ENCODE measurements at regions not wholly inside any gene's neighbourhood (a gene's known extent, or its start where the extent isn't known, plus 50 kb on each side); places are given as distances from the start of the nearest gene placed in this dataset.

GRCh38 chr13:100826441-100826840, 151.8 kb upstream of the TMTC4 start:
- ATAC-seq = no peak
- Mint-ChIP-seq H3K36me3 (ENCODE audit: insufficient read depth) (no peaks in the 10 kb centered on the region), H3K27me3 (ENCODE audit: low read depth) (peaks cover 6% of the 10 kb centered on the region), H3K4me3 (no peak overlapping the region), H3K4me1 (ENCODE audit: low read depth) (no peaks in the 10 kb centered on the region), H3K9me3 (no peaks in the 10 kb centered on the region)
- no peak for DNase-seq

DNA sequence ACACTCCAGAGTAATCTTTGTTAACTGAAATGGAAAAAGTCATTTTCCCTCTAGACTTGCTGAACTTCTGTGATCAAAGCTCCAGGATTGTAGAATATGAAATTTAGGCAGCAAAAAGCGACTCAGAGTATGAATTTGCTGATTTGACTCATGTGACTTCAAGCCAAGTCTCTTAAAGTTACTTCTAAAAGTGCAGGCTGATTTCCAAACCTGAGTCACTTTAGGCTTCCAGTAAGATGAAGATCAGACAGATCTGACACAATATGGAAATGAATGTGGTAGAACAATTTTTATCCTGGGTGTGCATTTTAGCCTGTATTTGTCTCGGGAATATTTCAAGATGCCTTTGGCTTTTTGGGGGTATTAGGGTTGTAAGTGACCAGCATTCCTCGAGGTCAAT, 151.0 kb upstream of the TMTC4 start:
- Mint-ChIP-seq H3K4me3 (no peak overlapping the region), H3K9me3 (no peaks in the 10 kb centered on the region), H3K36me3 (ENCODE audit: insufficient read depth) (no peaks in the 10 kb centered on the region), H3K27me3 (ENCODE audit: low read depth) (peaks cover 2% of the 10 kb centered on the region), H3K4me1 (ENCODE audit: low read depth) (no peaks in the 10 kb centered on the region)
- no peak for ATAC-seq
- no peak for DNase-seq

GRCh38 chr13:100824366-100824765, 149.8 kb upstream of the TMTC4 start:
- Mint-ChIP-seq H3K9me3 (no peaks in the 10 kb centered on the region), H3K27me3 (ENCODE audit: low read depth) (no peaks in the 10 kb centered on the region), H3K36me3 (ENCODE audit: insufficient read depth) (no peaks in the 10 kb centered on the region), H3K4me3 (no peak overlapping the region), H3K4me1 (ENCODE audit: low read depth) (no peaks in the 10 kb centered on the region)
- DNase-seq (no peak), ATAC-seq (no peak)

DNA sequence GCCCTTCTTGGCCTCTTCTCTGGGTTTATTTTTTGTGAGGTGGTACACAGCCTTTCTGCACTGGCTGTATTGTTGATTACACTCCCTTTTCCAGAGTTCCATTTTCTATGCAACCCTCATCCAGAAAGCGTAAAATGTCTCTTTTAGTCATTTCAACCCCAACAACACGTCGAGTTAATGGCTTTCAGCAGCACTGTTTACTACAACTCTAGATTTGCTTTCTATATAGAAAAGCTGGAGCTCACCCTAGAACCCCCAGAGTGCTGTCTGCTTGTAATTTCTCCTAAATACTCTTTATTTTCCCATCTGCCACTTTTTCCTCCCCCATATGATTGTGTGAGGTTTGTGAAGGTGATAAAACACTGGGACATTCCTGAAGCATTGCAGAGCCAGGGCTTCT, 148.9 kb upstream of the TMTC4 start:
- no peak for ATAC-seq
- Mint-ChIP-seq H3K9me3 (no peaks in the 10 kb centered on the region), H3K4me1 (ENCODE audit: low read depth) (no peaks in the 10 kb centered on the region), H3K27me3 (ENCODE audit: low read depth) (peaks cover 2% of the 10 kb centered on the region), H3K36me3 (ENCODE audit: insufficient read depth) (no peaks in the 10 kb centered on the region), H3K4me3 (no peak overlapping the region)
- no peak for DNase-seq

DNA sequence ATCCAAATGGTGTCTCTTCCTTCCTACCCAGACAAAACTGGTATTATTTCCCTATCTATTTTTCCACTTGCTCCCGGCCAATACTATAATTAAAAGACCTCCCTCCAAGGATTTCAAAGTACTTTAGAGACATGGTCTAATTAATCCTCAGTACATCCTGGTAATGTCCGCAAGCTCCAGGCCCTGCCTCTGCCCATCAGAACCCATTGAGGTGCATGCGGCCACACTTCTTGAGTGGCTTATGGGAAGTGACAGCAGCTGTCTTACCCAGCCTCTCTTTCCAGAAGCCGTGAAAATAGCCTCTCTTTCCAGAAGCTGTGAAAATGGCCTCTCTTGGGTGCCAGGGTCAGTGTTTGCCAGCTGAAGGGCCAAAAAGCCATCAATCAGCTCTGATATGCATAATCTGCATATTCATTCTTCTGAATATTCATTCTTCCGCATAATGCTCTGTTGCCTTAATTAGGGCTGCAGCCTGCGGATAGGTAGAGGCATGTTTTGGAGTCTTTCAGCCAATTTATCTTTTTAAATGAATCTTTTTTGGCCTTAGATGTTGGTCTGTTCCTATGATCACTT, 148.4 kb upstream of the TMTC4 start:
- Mint-ChIP-seq H3K4me3 (no peak overlapping the region), H3K4me1 (ENCODE audit: low read depth) (no peaks in the 10 kb centered on the region), H3K9me3 (no peaks in the 10 kb centered on the region), H3K27me3 (ENCODE audit: low read depth) (peaks cover 4% of the 10 kb centered on the region), H3K36me3 (ENCODE audit: insufficient read depth) (no peaks in the 10 kb centered on the region)
- DNase-seq (no peak), ATAC-seq (no peak)

DNA sequence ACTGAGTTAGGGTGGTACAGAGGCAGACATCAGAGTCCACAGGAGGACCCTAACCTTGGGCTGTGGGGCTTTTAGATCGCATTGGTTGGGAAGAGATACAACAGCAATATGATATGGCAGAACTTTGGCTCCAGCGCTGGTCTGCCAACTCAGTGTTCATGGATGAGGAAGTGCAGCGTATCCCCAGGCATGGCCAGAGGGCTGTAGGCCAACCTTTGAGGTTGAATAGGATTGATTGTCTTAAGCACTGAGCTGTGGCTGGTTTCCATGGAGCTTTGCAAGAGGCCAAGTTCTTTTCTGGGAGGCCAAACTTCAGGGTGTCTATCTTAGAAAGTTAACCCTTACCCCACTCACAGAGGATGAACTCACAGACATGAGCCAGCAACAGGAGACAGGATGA, 144.1 kb upstream of the TMTC4 start:
- Mint-ChIP-seq H3K36me3 (ENCODE audit: insufficient read depth) (no peaks in the 10 kb centered on the region), H3K27me3 (ENCODE audit: low read depth) (peaks cover 13% of the 10 kb centered on the region), H3K4me1 (ENCODE audit: low read depth) (no peaks in the 10 kb centered on the region), H3K9me3 (peaks cover 6% of the 10 kb centered on the region), H3K4me3 (no peak overlapping the region)
- DNase-seq = no peak
- ATAC-seq = no peak

DNA sequence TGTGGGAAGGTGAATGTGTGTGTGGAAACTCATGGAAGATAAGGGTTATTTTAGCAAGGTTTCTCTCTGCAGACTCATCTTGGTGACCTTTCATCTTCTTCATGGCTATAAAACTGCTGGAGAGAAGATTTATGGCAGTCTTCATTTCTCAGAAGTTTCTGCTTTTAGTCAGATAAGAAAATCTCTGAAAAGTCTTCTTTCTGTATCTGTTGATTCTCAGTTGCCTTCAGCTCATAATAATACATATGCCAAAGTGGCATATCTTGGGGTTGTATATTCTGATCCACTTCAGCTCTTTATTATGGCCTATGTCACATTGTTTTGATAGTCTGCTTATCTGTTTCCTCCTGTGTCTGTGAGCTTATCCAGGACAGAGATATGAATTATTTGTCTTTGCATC, 143.3 kb upstream of the TMTC4 start:
- Mint-ChIP-seq H3K9me3 (peaks cover 6% of the 10 kb centered on the region), H3K27me3 (ENCODE audit: low read depth) (peaks cover 13% of the 10 kb centered on the region), H3K4me1 (ENCODE audit: low read depth) (no peaks in the 10 kb centered on the region), H3K36me3 (ENCODE audit: insufficient read depth) (no peaks in the 10 kb centered on the region), H3K4me3 (no peak overlapping the region)
- ATAC-seq = no peak
- no peak for DNase-seq

GRCh38 chr13:100815476-100816046, 141.0 kb upstream of the TMTC4 start:
- H3K27me3 Mint-ChIP-seq (ENCODE audit: low read depth) = peaks cover 17% of the 10 kb centered on the region
- H3K4me3 Mint-ChIP-seq = no peak overlapping the region
- peaks cover 6% of the 10 kb centered on the region for H3K9me3 Mint-ChIP-seq

GRCh38 chr13:100812982-100813584, 138.5 kb upstream of the TMTC4 start:
- DNase-seq = no peak
- Mint-ChIP-seq H3K27me3 (ENCODE audit: low read depth) (peaks cover 12% of the 10 kb centered on the region), H3K36me3 (ENCODE audit: insufficient read depth) (no peaks in the 10 kb centered on the region), H3K4me1 (ENCODE audit: low read depth) (no peaks in the 10 kb centered on the region), H3K4me3 (no peak overlapping the region), H3K9me3 (peaks cover 6% of the 10 kb centered on the region)
- no peak for ATAC-seq

More at GRCh38 chr13:100815476-100816046, 141.0 kb upstream of the TMTC4 start:
- Mint-ChIP-seq H3K4me1 (ENCODE audit: low read depth) (no peaks in the 10 kb centered on the region), H3K36me3 (ENCODE audit: insufficient read depth) (no peaks in the 10 kb centered on the region)
- ATAC-seq (no peak), DNase-seq (no peak)

- peaks cover 12% of the 10 kb centered on the region for H3K27me3 Mint-ChIP-seq (ENCODE audit: low read depth)
- ATAC-seq = no peak
- no peak overlapping the region for H3K4me3 Mint-ChIP-seq
Observed at GRCh38 chr13:100811928-100812327, 137.3 kb upstream of the TMTC4 start.

DNA sequence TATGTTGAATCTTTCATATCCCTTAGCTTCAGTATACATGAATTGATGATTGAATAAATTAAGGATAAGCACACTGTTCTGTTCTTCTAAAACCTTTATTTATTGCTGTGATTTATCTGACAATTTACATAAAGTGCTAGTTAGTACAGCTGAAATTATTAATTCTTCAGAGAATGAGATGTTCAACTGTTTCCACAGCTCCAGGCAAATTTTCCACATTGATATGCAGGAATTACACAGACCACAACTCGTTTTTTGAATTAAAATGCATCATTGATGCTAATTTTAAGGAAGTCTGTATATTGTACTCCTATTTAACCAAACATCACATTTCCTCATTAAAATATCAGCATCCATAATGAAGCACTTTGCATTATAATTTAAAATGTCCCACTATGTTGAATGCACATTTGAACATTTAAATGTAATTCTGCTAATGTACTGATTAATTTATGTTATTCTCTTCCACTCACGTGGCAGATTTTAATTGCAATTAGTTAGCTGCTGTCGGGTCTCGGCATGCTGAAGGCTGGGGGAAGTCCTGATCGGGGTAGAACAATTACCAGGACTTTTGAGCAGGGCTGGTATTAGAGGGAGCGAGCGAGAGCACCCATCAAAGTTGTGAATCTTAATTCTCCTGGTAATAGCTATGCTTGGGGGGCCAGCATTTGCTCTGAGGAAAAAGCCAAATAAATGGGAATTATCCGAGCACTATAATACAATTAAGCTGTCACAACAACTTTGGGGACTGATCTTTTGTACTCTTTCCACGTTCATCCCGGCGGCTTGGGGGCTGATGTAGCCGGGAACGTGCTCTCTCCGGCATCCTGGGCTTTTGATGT, 136.7 kb upstream of the TMTC4 start:
- Mint-ChIP-seq H3K9me3 (no peaks in the 10 kb centered on the region), H3K36me3 (ENCODE audit: insufficient read depth) (no peaks in the 10 kb centered on the region), H3K27me3 (ENCODE audit: low read depth) (peaks cover 10% of the 10 kb centered on the region), H3K4me1 (ENCODE audit: low read depth) (no peaks in the 10 kb centered on the region), H3K4me3 (no peak overlapping the region)
- ATAC-seq (no peak), DNase-seq (no peak)

More at GRCh38 chr13:100811928-100812327, 137.3 kb upstream of the TMTC4 start:
- Mint-ChIP-seq H3K36me3 (ENCODE audit: insufficient read depth) (no peaks in the 10 kb centered on the region), H3K4me1 (ENCODE audit: low read depth) (no peaks in the 10 kb centered on the region), H3K9me3 (no peaks in the 10 kb centered on the region)
- DNase-seq = no peak

DNA sequence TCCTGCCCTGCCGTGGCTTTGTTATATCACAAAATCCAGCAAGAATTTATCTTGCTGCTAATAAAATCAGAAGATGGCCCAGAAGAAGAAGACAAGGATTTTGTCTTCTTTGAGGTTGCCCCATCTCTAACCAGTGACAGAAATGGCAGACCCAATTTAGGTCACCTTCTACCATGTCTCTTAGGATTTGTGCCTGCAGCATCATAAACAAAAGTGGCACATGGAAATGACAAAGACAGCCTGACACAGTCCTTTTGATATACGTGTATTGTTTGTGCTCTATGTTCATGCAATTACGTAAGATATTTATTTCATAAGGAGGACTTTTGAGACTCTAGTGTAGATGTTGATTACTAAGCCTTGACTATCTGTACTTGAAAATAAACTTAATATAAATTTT, 135.9 kb upstream of the TMTC4 start:
- H3K4me1 Mint-ChIP-seq (ENCODE audit: low read depth) = no peaks in the 10 kb centered on the region

DNA sequence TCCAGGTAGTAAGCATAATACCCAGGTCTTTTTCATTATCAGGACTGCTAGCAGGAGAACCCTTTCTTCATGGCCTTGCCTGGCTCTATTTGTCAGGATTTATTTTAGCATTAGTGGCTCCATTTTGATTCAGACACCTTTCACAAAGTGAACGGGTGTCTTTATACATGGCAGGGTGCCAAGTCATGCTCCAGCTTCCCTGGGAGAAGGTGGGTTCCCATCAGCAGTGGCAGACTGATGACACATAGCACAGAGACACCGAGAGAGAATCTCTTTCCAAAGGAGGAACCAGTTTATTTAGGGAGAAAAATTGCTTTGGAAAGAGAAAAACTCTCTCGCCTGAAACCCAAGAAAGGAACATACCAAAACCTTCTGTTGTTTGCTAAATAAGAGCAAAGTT, 135.3 kb upstream of the TMTC4 start:
- no peaks in the 10 kb centered on the region for H3K36me3 Mint-ChIP-seq (ENCODE audit: insufficient read depth)
- DNase-seq = no peak

More for the DNA sequence above, 135.9 kb upstream of the TMTC4 start:
- H3K27me3 Mint-ChIP-seq (ENCODE audit: low read depth) = peaks cover 9% of the 10 kb centered on the region
- DNase-seq (no peak), ATAC-seq (no peak)
- H3K4me3 Mint-ChIP-seq = no peak overlapping the region
- no peaks in the 10 kb centered on the region for H3K36me3 Mint-ChIP-seq (ENCODE audit: insufficient read depth)
- no peaks in the 10 kb centered on the region for H3K9me3 Mint-ChIP-seq

GRCh38 chr13:100809129-100809390, 134.5 kb upstream of the TMTC4 start:
- ATAC-seq (no peak), DNase-seq (no peak)
- peaks cover 9% of the 10 kb centered on the region for H3K27me3 Mint-ChIP-seq (ENCODE audit: low read depth)
- no peak overlapping the region for H3K4me3 Mint-ChIP-seq
- no peaks in the 10 kb centered on the region for H3K4me1 Mint-ChIP-seq (ENCODE audit: low read depth)
- no peaks in the 10 kb centered on the region for H3K36me3 Mint-ChIP-seq (ENCODE audit: insufficient read depth)
- no peaks in the 10 kb centered on the region for H3K9me3 Mint-ChIP-seq

More for the DNA sequence above, 135.3 kb upstream of the TMTC4 start:
- no peaks in the 10 kb centered on the region for H3K4me1 Mint-ChIP-seq (ENCODE audit: low read depth)
- H3K9me3 Mint-ChIP-seq = no peaks in the 10 kb centered on the region
- H3K27me3 Mint-ChIP-seq (ENCODE audit: low read depth) = peaks cover 9% of the 10 kb centered on the region
- no peak overlapping the region for H3K4me3 Mint-ChIP-seq
- ATAC-seq = no peak

Measured in activated T-cell treated with anti-CD3 and anti-CD28 coated beads, Interleukin-2, amount 50 U/mL, for 4 hours (primary cell).